Vagina (tissue), 2 donors: ENCODE measurements at regions not wholly inside any gene's neighbourhood (a gene's known extent, or its start where the extent isn't known, plus 50 kb on each side); places are given as distances from the start of the nearest gene placed in this dataset.

Experiments
- DNase-seq, 2 donors: peaks; one replicate each; pipeline ENCODE4 v3.0.0-alpha.2; 2017; ENCODE audit errors: extremely low spot score in 2 of 2
- H3K27ac ChIP-seq: fragments of 200-600 bp; sonication (generic); one replicate; pipeline ENCODE4 v1.5.1; 2019
- H3K27me3 ChIP-seq: fragments of 200-600 bp; sonication (generic); one replicate; pipeline ENCODE4 v1.5.1; 2019
- H3K36me3 ChIP-seq, 2 donors: fragments of 200-600 bp; sonication (generic); one replicate each; pipeline ENCODE4 v1.5.1; 2017 to 2019
- H3K4me1 ChIP-seq: fragments of 200-600 bp; sonication (generic); one replicate; pipeline ENCODE4 v1.5.1; 2019
- H3K4me3 ChIP-seq, 2 donors: fragments of 200-600 bp; sonication (generic); 1 replicate in 1 of 2; 2 replicates in 1 of 2; pipeline ENCODE4 v1.5.1; 2016 to 2019
- H3K9me3 ChIP-seq: fragments of 200-600 bp; sonication (generic); one replicate; pipeline ENCODE4 v1.5.1; 2019
- POLR2A ChIP-seq, 2 donors: fragments of 450-650 bp; IDR thresholded peaks; one replicate each; pipeline ENCODE4 v1.6.1; 2017; ENCODE audit warnings: antibody characterized with exemption in 2 of 2, mild to moderate bottlenecking in 2 of 2, moderate library complexity in 2 of 2
- POLR2AphosphoS5 ChIP-seq, 2 donors: sonication (generic); formaldehyde crosslinking; IDR thresholded peaks; one replicate each; pipeline ENCODE4 v1.9.0; 2017; ENCODE audit warnings: antibody characterized with exemption in 2 of 2, mild to moderate bottlenecking in 2 of 2, low read depth in 1 of 2; ENCODE audit not compliant: insufficient read depth in 1 of 2
- intact Hi-C: fragments of 100-400 bp; cut with DNase I; formaldehyde crosslinking; loops from one replicate; pipeline ENCODE4 v1.15.1; 2023
- TF ChIP-seq, protein P1 (sequence below), 3 experiments: fragments of 450-650 bp in 2 of 3; fragments of 200-600 bp in 1 of 3; sonication (generic) in 1 of 3; IDR thresholded peaks; one replicate each; pipeline ENCODE4 v1.5.1; 2017 to 2019; ENCODE audit warnings: antibody characterized with exemption in 3 of 3, mild to moderate bottlenecking in 2 of 3, moderate library complexity in 2 of 3

DNA sequence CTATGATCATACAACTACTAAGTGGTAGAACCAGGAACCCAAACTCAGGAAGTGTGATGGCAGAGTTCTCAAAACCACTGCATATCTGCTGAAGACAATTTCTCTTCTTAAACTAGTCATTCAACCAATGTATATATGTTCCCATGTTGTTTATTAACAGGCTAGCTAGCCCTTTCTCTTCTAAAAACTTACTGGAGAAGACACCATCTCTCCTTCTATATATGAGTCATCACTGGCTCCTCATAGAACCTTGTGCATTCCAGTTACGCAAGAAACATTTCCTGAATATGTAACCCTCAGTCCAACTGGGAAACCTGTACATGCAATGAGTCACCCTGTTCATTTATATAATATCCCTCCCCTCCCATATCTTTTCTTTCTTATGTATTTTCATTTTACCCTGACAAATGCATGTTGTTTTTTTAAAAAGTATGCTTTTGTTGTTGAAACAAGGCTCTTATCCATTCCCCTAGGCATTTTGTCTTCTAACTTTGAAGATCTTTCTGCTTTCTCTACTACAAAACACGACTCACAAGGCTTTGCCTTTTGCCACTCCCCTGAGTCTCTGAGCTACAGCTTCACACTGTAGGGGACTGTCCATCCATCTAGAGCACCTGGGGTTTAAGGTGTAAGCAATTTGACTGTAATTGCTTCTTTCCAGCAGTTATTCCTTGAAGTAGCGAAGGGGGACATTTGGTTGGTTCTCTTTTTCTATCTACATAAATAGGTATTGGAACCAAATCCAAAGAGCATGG, 119.5 kb downstream of the ANXA1 start:
- no peaks in the 10 kb centered on the region for H3K9me3 ChIP-seq
- intact Hi-C loops, result no loop called here
- peak in 1 of 2 donors; percentile 48 for TF ChIP-seq POLR2AphosphoS5 (IDR thresholded peaks at IDR 0.05; ENCODE audit: insufficient read depth in 1 of 2, low read depth in 1 of 2)
- TF ChIP-seq, protein P1, sequence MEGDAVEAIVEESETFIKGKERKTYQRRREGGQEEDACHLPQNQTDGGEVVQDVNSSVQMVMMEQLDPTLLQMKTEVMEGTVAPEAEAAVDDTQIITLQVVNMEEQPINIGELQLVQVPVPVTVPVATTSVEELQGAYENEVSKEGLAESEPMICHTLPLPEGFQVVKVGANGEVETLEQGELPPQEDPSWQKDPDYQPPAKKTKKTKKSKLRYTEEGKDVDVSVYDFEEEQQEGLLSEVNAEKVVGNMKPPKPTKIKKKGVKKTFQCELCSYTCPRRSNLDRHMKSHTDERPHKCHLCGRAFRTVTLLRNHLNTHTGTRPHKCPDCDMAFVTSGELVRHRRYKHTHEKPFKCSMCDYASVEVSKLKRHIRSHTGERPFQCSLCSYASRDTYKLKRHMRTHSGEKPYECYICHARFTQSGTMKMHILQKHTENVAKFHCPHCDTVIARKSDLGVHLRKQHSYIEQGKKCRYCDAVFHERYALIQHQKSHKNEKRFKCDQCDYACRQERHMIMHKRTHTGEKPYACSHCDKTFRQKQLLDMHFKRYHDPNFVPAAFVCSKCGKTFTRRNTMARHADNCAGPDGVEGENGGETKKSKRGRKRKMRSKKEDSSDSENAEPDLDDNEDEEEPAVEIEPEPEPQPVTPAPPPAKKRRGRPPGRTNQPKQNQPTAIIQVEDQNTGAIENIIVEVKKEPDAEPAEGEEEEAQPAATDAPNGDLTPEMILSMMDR (IDR thresholded peaks at IDR 0.05), result no peak
- no peak overlapping the region for H3K27ac ChIP-seq
- H3K4me1 ChIP-seq, result no peaks in the 10 kb centered on the region
- DNase-seq, result no peak
- H3K4me3 ChIP-seq, result no peak overlapping the region
- H3K27me3 ChIP-seq, result no peaks in the 10 kb centered on the region
- H3K36me3 ChIP-seq, result no peaks in the 10 kb centered on the region

GRCh38 chr9:73280113-73280512, 128.4 kb downstream of the ANXA1 start:
- no peaks in the 10 kb centered on the region for H3K27me3 ChIP-seq
- DNase-seq, result no peak
- H3K9me3 ChIP-seq, result no peaks in the 10 kb centered on the region
- H3K4me3 ChIP-seq, result no peak overlapping the region
- no peaks in the 10 kb centered on the region for H3K36me3 ChIP-seq
- intact Hi-C loops, result no loop called here
- H3K27ac ChIP-seq, result no peak overlapping the region
- H3K4me1 ChIP-seq, result no peaks in the 10 kb centered on the region
- TF ChIP-seq POLR2AphosphoS5 (IDR thresholded peaks at IDR 0.05; ENCODE audit: insufficient read depth in 1 of 2, low read depth in 1 of 2), result no peak
- TF ChIP-seq, protein P1 (IDR thresholded peaks at IDR 0.05), result no peak
- no peak for TF ChIP-seq POLR2A (IDR thresholded peaks at IDR 0.05)

DNA sequence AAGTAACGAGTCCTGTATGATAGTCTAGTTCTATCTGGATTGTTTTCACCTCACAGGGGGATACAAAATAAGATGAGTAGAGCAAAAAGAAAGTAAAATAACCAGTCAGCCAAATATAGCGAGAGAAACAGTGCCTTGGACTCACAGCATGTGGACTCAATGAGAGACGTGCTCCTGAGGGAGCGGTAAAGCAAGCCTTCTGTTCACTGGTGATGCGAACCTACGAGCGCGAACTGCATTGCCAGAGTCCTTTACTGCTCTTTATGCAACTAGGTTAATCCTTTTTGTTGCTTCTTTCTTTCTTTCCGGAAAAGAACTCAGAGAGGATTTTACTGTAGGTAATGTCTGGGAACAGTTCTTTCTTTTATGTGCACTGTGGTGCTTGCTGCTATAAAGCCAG, 132.7 kb downstream of the ANXA1 start:
- DNase-seq, result no peak
- no peaks in the 10 kb centered on the region for H3K4me1 ChIP-seq
- H3K9me3 ChIP-seq, result no peaks in the 10 kb centered on the region
- H3K27ac ChIP-seq, result no peak overlapping the region
- H3K27me3 ChIP-seq, result no peaks in the 10 kb centered on the region
- intact Hi-C loops, result no loop called here
- H3K36me3 ChIP-seq, result no peaks in the 10 kb centered on the region
- no peak for TF ChIP-seq POLR2AphosphoS5 (IDR thresholded peaks at IDR 0.05; ENCODE audit: insufficient read depth in 1 of 2, low read depth in 1 of 2)
- TF ChIP-seq, protein P1 (IDR thresholded peaks at IDR 0.05), result no peak
- H3K4me3 ChIP-seq, result no peak overlapping the region

- no peak for TF ChIP-seq POLR2AphosphoS5 (IDR thresholded peaks at IDR 0.05; ENCODE audit: insufficient read depth in 1 of 2, low read depth in 1 of 2)
- TF ChIP-seq, protein P1 (IDR thresholded peaks at IDR 0.05), result no peak
- intact Hi-C loops, result no loop called here
- no peaks in the 10 kb centered on the region for H3K27me3 ChIP-seq
- DNase-seq, result no peak
- H3K9me3 ChIP-seq, result no peaks in the 10 kb centered on the region
- no peak overlapping the region for H3K4me3 ChIP-seq
- no peaks in the 10 kb centered on the region for H3K4me1 ChIP-seq
- H3K36me3 ChIP-seq, result no peaks in the 10 kb centered on the region
- H3K27ac ChIP-seq, result no peak overlapping the region
Measured at GRCh38 chr9:73294336-73294735, 142.7 kb downstream of the ANXA1 start.

DNA sequence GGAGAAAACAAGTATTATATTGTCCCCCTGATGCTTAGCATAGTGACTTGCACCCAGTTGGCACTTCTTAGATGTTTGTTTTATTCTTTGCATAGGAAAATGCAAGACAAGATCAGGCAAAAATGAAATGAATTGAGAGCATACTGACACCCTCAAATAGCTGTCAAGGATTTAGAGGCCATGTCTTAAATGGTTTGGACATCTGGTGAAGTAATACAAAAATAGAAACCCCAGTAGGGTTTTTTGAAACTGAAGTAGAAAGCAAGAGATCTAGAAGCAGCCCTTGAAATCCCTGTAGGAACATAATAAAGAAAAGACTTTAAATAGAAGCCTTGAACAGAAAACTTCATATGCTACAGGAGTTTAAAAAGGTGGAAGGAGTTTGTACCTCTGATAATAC, 174.3 kb downstream of the ANXA1 start:
- intact Hi-C loops, result no loop called here
- DNase-seq, result no peak
- TF ChIP-seq, protein P1 (IDR thresholded peaks at IDR 0.05), result no peak
- no peaks in the 10 kb centered on the region for H3K27me3 ChIP-seq
- H3K9me3 ChIP-seq, result no peaks in the 10 kb centered on the region
- no peak overlapping the region for H3K4me3 ChIP-seq
- no peaks in the 10 kb centered on the region for H3K4me1 ChIP-seq
- no peak overlapping the region for H3K27ac ChIP-seq
- H3K36me3 ChIP-seq, result no peaks in the 10 kb centered on the region
